T-cell (primary cell): ENCODE measurements at regions not wholly inside any gene's neighbourhood (a gene's known extent, or its start where the extent isn't known, plus 50 kb on each side); places are given as distances from the start of the nearest gene placed in this dataset.
"Not testable (repeated sequence)": the region's sequence is repeated elsewhere in the genome, so short reads cannot be mapped to it uniquely, and the experiment has no call there.

Experiments
- ATAC-seq, 4 experiments: fragments of 200-7000 bp in 3 of 4; fragments of 150-1000 bp in 1 of 4; cut with Tn5 transposase; replicated peaks in 1 of 4; 1 replicate in 3 of 4; 2 replicates in 1 of 4; pipeline ENCODE4 v1.10.0; 2021; ENCODE audit warnings: moderate library complexity in 3 of 4, mild to moderate bottlenecking in 2 of 4, moderate number of reproducible peaks in 1 of 4
- CTCF ChIA-PET, 2 donors: fragments of 300-600 bp; sonication (Branson Sonifier 250); formaldehyde crosslinking; loops; one replicate each; lab custom pipeline; 2022; ENCODE audit warnings: antibody characterized with exemption in 2 of 2; lab: Charles Lee
- POLR2A ChIA-PET, 2 donors: fragments of 300-600 bp; sonication (Branson Sonifier 250); formaldehyde crosslinking; loops; one replicate each; lab custom pipeline; 2022; ENCODE audit warnings: antibody characterized with exemption in 2 of 2; lab: Charles Lee
- DNase-seq, 35 experiments: peaks; one replicate each; pipeline versions ENCODE4 v3.0.0 to v3.0.0-alpha.2; 2013 to 2023
- H3K27ac ChIP-seq: one replicate; pipeline ENCODE4 v1.5.1; 2013; ENCODE audit warnings: low read length
- H3K27me3 ChIP-seq, 2 experiments: replicated peaks in 1 of 2; 1 replicate in 1 of 2; 2 replicates in 1 of 2; pipeline versions ENCODE4 v1.6.1 to v1.7.0; 2013; ENCODE audit warnings: low read length in 1 of 2, mixed read lengths in 1 of 2; ENCODE audit not compliant: control insufficient read depth in 2 of 2, insufficient read depth in 2 of 2; ENCODE audit errors: extremely low read depth in 1 of 2
- H3K36me3 ChIP-seq, 2 donors: 1 replicate in 1 of 2; 2 replicates in 1 of 2; pipeline versions ENCODE4 v1.6.1 to v1.7.0; 2013; ENCODE audit warnings: low read length in 1 of 2; ENCODE audit not compliant: control insufficient read depth in 2 of 2, insufficient read depth in 1 of 2; ENCODE audit errors: extremely low read depth in 1 of 2
- H3K4me1 ChIP-seq, 2 experiments: 1 replicate in 1 of 2; 2 replicates in 1 of 2; pipeline versions ENCODE4 v1.6.1 to v1.7.0; 2013; ENCODE audit warnings: low read length in 2 of 2, mixed read lengths in 1 of 2; ENCODE audit not compliant: insufficient read depth in 2 of 2, control insufficient read depth in 1 of 2; ENCODE audit errors: extremely low read depth in 1 of 2
- H3K4me3 ChIP-seq, 2 donors: 1 replicate in 1 of 2; 2 replicates in 1 of 2; pipeline versions ENCODE4 v1.5.1 to v1.7.0; 2013; ENCODE audit warnings: mild to moderate bottlenecking in 2 of 2, low read length in 1 of 2, moderate library complexity in 1 of 2; ENCODE audit not compliant: control insufficient read depth in 1 of 2; ENCODE audit errors: extremely low read depth in 1 of 2
- H3K9me3 ChIP-seq: 2 replicates; pipeline ENCODE4 v1.7.0; 2013
- H3K27ac Mint-ChIP-seq, 2 donors: one replicate each; pipeline ENCODE4 v1.8.0; 2020 to 2021; ENCODE audit warnings: mild to moderate bottlenecking in 2 of 2, mixed read lengths in 2 of 2
- H3K27me3 Mint-ChIP-seq, 2 donors: one replicate each; pipeline ENCODE4 v1.8.0; 2021 to 2022; ENCODE audit warnings: mixed read lengths in 2 of 2
- H3K36me3 Mint-ChIP-seq: one replicate; pipeline ENCODE4 v1.8.0; 2021; ENCODE audit warnings: mixed read lengths
- H3K4me1 Mint-ChIP-seq, 3 donors: one replicate each; pipeline ENCODE4 v1.8.0; 2020 to 2022; ENCODE audit warnings: mixed read lengths in 3 of 3, mild to moderate bottlenecking in 1 of 3
- H3K4me3 Mint-ChIP-seq, 3 donors: one replicate each; pipeline ENCODE4 v1.8.0; 2020 to 2022; ENCODE audit warnings: mild to moderate bottlenecking in 3 of 3, mixed read lengths in 3 of 3, moderate library complexity in 3 of 3
- H3K9me3 Mint-ChIP-seq, 3 donors: one replicate each; pipeline ENCODE4 v1.8.0; 2020 to 2022; ENCODE audit warnings: mixed read lengths in 3 of 3
- WGBS: methylation state at CpG from one replicate; pipeline ENCODE4 v1.1.5; 2013; ENCODE audit warnings: missing lambda C conversion rate; ENCODE audit not compliant: insufficient coverage; 5-methylcytosine and 5-hydroxymethylcytosine counted together

- Histone ChIP-seq H3K4me1 (no peaks in the 10 kb centered on the region), H3K36me3 (no peaks in the 10 kb centered on the region), H3K4me3 (no peak overlapping the region), H3K27ac (no peak overlapping the region), H3K9me3 (no peaks in the 10 kb centered on the region), H3K27me3 (no peaks in the 10 kb centered on the region)
- H3K4me1 Mint-ChIP-seq = no peaks in the 10 kb centered on the region
- H3K9me3 Mint-ChIP-seq = peaks cover 0 to 4% (median 2%) of the 10 kb centered on the region in 3 donors
- no peak overlapping the region for H3K4me3 Mint-ChIP-seq
- CTCF ChIA-PET = no interaction called here
- no peak for ATAC-seq
- no peak for DNase-seq
- H3K27ac Mint-ChIP-seq = no peak overlapping the region
- H3K36me3 Mint-ChIP-seq = no peaks in the 10 kb centered on the region
- POLR2A ChIA-PET = no interaction called here
- H3K27me3 Mint-ChIP-seq = no peaks in the 10 kb centered on the region
Measured at GRCh38 chr21:25191141-25191540, 416.1 kb downstream of the MRPL39 start.

GRCh38 chr21:25189497-25189896, 417.8 kb downstream of the MRPL39 start:
- CTCF ChIA-PET = no interaction called here

GRCh38 chr21:25188677-25189079, 418.6 kb downstream of the MRPL39 start:
- H3K9me3 Mint-ChIP-seq = no peaks in the 10 kb centered on the region
- CTCF ChIA-PET = no interaction called here
- H3K4me3 Mint-ChIP-seq = no peak overlapping the region
- H3K27ac Mint-ChIP-seq = no peak overlapping the region
- DNase-seq = no peak
- H3K36me3 Mint-ChIP-seq = no peaks in the 10 kb centered on the region
- no peaks in the 10 kb centered on the region for H3K27me3 Mint-ChIP-seq
- ATAC-seq = no peak
- no peaks in the 10 kb centered on the region for H3K9me3 ChIP-seq
- no peak overlapping the region for H3K27ac ChIP-seq
- no peaks in the 10 kb centered on the region for H3K4me1 ChIP-seq
- no peak overlapping the region for H3K4me3 ChIP-seq
- POLR2A ChIA-PET = no interaction called here
- WGBS = no CpG with 5 or more reads among the region's 2 CpGs
- no peaks in the 10 kb centered on the region for H3K27me3 ChIP-seq
- no peaks in the 10 kb centered on the region for H3K4me1 Mint-ChIP-seq
- H3K36me3 ChIP-seq = no peaks in the 10 kb centered on the region

More at GRCh38 chr21:25189497-25189896, 417.8 kb downstream of the MRPL39 start:
- DNase-seq (no peak), ATAC-seq (no peak)
- Histone ChIP-seq H3K4me3 (no peak overlapping the region), H3K27ac (no peak overlapping the region), H3K9me3 (no peaks in the 10 kb centered on the region), H3K27me3 (no peaks in the 10 kb centered on the region), H3K4me1 (no peaks in the 10 kb centered on the region), H3K36me3 (no peaks in the 10 kb centered on the region)
- no peaks in the 10 kb centered on the region for H3K4me1 Mint-ChIP-seq
- no peak overlapping the region for H3K27ac Mint-ChIP-seq
- POLR2A ChIA-PET = no interaction called here
- no CpG with 5 or more reads among the region's 2 CpGs for WGBS
- no peak overlapping the region for H3K4me3 Mint-ChIP-seq
- H3K27me3 Mint-ChIP-seq = no peaks in the 10 kb centered on the region
- no peaks in the 10 kb centered on the region for H3K9me3 Mint-ChIP-seq
- no peaks in the 10 kb centered on the region for H3K36me3 Mint-ChIP-seq

DNA sequence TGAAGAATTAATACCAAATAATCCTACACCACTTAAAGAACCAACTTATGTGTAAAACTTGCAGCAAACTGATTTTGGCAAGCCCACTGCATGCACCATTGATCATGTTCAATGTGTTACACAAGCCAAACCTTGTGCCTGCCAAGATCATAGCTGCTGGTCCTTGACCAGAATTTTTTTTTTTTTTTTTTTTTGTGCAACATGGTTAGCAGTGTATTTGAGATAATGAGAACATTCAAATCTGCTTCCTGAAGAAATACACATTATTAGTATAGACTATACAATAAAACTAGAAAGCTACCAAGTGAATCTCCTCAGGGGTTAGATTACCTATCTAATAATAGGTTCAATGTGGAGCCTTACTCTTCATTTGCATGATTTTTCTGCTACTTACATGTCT, 421.0 kb downstream of the MRPL39 start:
- Mint-ChIP-seq H3K27ac (no peak overlapping the region), H3K36me3 (no peaks in the 10 kb centered on the region), H3K4me1 (no peaks in the 10 kb centered on the region), H3K4me3 (no peak overlapping the region), H3K27me3 (no peaks in the 10 kb centered on the region), H3K9me3 (no peaks in the 10 kb centered on the region)
- ATAC-seq (no peak), DNase-seq (no peak)
- no peak overlapping the region for H3K27ac ChIP-seq
- no peaks in the 10 kb centered on the region for H3K36me3 ChIP-seq
- H3K4me1 ChIP-seq = no peaks in the 10 kb centered on the region
- H3K9me3 ChIP-seq = no peaks in the 10 kb centered on the region
- ChIA-PET CTCF (interaction anchor here in 1 of 2 donors (0.7 kb wide), 1 partner anchor 9 kb away, joined by 11 read pairs; no protein-coding TSS in a partner anchor), POLR2A (no interaction called here)
- H3K27me3 ChIP-seq = no peaks in the 10 kb centered on the region
- no peak overlapping the region for H3K4me3 ChIP-seq

GRCh38 chr21:25183577-25183976, 423.7 kb downstream of the MRPL39 start:
- Histone ChIP-seq H3K27ac (no peak overlapping the region), H3K36me3 (no peaks in the 10 kb centered on the region), H3K27me3 (no peaks in the 10 kb centered on the region), H3K9me3 (no peaks in the 10 kb centered on the region), H3K4me3 (no peak overlapping the region), H3K4me1 (no peaks in the 10 kb centered on the region)
- Mint-ChIP-seq H3K4me1 (no peaks in the 10 kb centered on the region), H3K9me3 (no peaks in the 10 kb centered on the region), H3K27me3 (no peaks in the 10 kb centered on the region), H3K36me3 (no peaks in the 10 kb centered on the region), H3K27ac (no peak overlapping the region), H3K4me3 (no peak overlapping the region)
- ATAC-seq (no peak), DNase-seq (no peak)
- ChIA-PET CTCF (no interaction called here), POLR2A (no interaction called here)
- WGBS = 57% methylated on average over 1 of the region's 3 CpGs

DNA sequence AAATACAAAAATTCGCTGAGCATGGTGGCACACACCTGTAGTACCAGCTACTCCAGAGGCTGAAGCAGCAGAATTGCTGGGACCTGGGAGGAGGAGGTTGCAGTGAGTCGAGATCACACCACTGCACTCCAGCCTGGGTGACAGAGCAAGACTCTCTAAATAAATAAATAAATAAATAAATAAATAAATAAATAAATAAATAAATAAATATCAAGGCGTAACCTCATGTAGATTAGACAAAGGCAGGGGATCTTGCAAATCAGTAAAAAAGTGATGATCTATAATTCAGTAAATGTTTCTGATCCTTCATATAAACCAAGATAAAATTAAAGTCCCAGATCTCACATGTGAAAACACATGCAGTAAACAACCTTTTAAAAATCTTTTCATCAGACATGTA, 425.6 kb downstream of the MRPL39 start:
- ATAC-seq, H3K27me3 Mint-ChIP-seq, H3K27me3 ChIP-seq, H3K27ac ChIP-seq, H3K36me3 ChIP-seq, POLR2A ChIA-PET, H3K27ac Mint-ChIP-seq, H3K4me1 ChIP-seq, H3K36me3 Mint-ChIP-seq, H3K4me3 ChIP-seq, H3K9me3 ChIP-seq, H3K9me3 Mint-ChIP-seq, H3K4me3 Mint-ChIP-seq, DNase-seq, H3K4me1 Mint-ChIP-seq, CTCF ChIA-PET: not testable (repeated sequence)
- no CpG with 5 or more reads among the region's 3 CpGs for WGBS

DNA sequence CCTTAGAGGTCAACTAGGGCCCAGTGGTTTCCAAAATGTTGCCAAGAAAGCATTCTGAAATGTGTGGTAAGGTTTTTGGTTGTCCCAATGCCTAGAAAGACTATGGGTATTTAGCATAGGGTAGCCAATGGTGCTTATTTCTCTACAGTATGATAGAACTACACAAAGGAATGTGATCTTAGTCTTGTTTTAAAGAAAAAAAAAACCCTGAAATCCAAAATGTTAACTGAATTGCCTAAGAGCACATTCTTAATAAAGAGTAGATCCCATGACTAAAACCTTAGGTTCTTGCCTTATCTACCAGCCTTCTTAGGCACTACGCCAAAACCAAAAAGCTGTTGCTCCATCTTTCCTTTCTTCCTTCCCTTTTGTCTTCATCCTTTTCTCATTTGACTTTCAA, 428.2 kb downstream of the MRPL39 start:
- no peaks in the 10 kb centered on the region for H3K9me3 ChIP-seq
- Mint-ChIP-seq H3K4me3 (no peak overlapping the region), H3K9me3 (no peaks in the 10 kb centered on the region), H3K27me3 (no peaks in the 10 kb centered on the region), H3K27ac (no peak overlapping the region), H3K4me1 (no peaks in the 10 kb centered on the region), H3K36me3 (no peaks in the 10 kb centered on the region)
- no peaks in the 10 kb centered on the region for H3K36me3 ChIP-seq
- ATAC-seq (no peak), DNase-seq (no peak)
- CTCF ChIA-PET = no interaction called here
- H3K27me3 ChIP-seq = no peaks in the 10 kb centered on the region
- WGBS = no CpG with 5 or more reads among the region's 1 CpG
- POLR2A ChIA-PET = no interaction called here
- H3K4me1 ChIP-seq = no peaks in the 10 kb centered on the region
- no peak overlapping the region for H3K27ac ChIP-seq
- no peak overlapping the region for H3K4me3 ChIP-seq
